ENCODE measurements at regions not wholly inside any gene's neighbourhood (a gene's known extent, or its start where the extent isn't known, plus 50 kb on each side); places are given as distances from the start of the nearest gene placed in this dataset.

DNA sequence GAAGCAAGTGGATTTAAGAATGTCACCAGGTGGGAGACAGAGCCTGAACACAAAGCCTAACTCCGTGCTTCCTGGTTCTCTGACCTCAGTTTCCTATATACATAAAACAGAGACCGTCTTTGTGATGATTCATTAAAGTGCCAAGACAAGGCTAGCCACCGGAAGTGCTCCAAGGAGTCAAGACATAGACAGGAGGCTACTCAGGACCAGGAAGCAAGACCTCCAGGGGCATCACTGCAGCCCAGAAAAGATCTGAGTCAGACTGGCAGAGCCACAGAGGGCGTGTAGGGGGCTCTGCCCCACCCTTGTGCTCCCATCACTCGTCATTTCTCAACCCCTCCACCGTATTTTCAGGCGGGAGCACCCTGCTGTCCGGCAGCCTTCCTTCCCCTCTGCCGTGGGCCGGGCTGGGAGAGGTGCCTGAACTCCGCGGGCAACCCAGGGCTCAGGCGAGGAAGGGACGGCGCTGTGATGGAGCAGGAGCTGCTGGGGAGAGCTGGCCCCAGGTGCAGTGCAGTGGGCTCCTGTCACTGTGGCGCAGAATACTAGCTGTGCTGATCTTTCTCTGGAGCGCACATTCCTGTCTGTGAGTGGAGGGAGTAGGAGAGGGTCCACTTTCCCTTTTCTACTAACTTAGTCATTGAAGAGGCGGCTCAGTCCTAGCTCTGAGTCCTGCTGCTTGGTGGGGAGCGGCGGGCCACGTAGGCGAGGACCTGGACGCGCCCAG lies 134.7 kb upstream of the GPR12 start:
- TF ChIP-seq POLR2A (IDR thresholded peaks at IDR 0.05; ENCODE audit: low read length) = no peak
- no peak for TF ChIP-seq GATA1 (IDR thresholded peaks at IDR 0.05; ENCODE audit: low read depth, low read length)

All from erythroblast (primary cell).